Omental fat pad (tissue), 3 donors: ENCODE measurements at regions not wholly inside any gene's neighbourhood (a gene's known extent, or its start where the extent isn't known, plus 50 kb on each side); places are given as distances from the start of the nearest gene placed in this dataset.

Experiments used
- ATAC-seq: fragments of 150-250 bp; one replicate; pipeline ENCODE4 v1.9.1; 2016; ENCODE audit warnings: mild to moderate bottlenecking, moderate library complexity; ENCODE audit not compliant: low FRiP score
- DNase-seq: peaks from one replicate; pipeline ENCODE4 v3.0.0-alpha.2; 2019; ENCODE audit warnings: low spot score
- TF ChIP-seq, protein P1 (sequence below), 3 donors: fragments of 450-650 bp; IDR thresholded peaks; one replicate each; pipeline ENCODE4 v1.5.1; 2016 to 2017; ENCODE audit warnings: antibody characterized with exemption in 3 of 3, mild to moderate bottlenecking in 3 of 3, moderate library complexity in 2 of 3

GRCh38 chr11:23021287-23021863, 161.1 kb upstream of the CCDC179 start:
- TF ChIP-seq, protein P1, sequence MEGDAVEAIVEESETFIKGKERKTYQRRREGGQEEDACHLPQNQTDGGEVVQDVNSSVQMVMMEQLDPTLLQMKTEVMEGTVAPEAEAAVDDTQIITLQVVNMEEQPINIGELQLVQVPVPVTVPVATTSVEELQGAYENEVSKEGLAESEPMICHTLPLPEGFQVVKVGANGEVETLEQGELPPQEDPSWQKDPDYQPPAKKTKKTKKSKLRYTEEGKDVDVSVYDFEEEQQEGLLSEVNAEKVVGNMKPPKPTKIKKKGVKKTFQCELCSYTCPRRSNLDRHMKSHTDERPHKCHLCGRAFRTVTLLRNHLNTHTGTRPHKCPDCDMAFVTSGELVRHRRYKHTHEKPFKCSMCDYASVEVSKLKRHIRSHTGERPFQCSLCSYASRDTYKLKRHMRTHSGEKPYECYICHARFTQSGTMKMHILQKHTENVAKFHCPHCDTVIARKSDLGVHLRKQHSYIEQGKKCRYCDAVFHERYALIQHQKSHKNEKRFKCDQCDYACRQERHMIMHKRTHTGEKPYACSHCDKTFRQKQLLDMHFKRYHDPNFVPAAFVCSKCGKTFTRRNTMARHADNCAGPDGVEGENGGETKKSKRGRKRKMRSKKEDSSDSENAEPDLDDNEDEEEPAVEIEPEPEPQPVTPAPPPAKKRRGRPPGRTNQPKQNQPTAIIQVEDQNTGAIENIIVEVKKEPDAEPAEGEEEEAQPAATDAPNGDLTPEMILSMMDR (IDR thresholded peaks at IDR 0.05), result no peak
- DNase-seq (no peak), ATAC-seq (no peak)

DNA sequence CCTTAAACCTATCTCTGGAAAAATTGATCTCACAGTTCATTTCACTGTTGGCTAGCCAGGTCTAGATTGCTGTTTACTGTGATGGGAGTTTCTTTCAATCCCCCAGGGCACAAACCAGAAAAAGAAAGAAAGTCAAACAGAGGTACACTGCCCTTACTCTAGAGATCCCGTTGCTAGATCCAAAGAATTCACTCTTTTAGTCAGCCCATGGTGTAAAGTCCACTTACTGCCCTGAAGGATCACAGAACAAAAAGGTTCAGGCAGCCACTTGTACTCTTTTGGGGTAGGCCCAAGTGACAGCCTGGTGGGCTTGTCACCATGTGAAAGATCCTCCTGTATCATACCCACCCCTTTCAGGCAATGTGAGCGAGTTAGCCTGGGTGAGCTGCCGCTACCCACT, 162.6 kb upstream of the CCDC179 start:
- ATAC-seq (no peak), DNase-seq (no peak)
- TF ChIP-seq, protein P1 (IDR thresholded peaks at IDR 0.05), result no peak

- TF ChIP-seq, protein P1 (IDR thresholded peaks at IDR 0.05), result no peak
- no peak for ATAC-seq
- no peak for DNase-seq
Measured at GRCh38 chr11:23023319-23023718, 163.0 kb upstream of the CCDC179 start.

DNA sequence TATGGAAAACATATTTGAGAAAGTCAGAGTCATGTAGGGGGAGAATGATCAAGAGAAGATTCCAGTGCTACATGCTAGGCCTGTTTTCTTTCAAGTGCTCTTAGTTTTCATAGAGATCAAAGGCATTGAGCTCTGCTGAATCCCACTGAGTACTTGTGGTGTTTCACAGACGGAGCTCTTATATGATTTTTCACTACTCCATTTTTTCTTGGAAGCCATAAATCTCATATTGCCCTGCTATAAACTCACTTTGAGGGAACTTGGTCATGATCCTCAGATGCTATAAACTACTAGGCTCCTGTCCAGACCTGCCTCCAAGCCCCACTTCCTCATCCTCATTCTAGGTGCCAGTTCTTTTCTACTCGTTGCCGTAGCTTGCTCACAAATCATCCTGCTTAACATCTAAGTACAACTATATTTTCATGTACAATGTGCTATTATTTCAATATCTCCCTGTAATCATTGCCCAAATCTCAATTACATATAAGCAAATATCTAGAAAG, 180.8 kb upstream of the CCDC179 start:
- ATAC-seq (no peak), DNase-seq (no peak)
- TF ChIP-seq, protein P1 (IDR thresholded peaks at IDR 0.05), result no peak

DNA sequence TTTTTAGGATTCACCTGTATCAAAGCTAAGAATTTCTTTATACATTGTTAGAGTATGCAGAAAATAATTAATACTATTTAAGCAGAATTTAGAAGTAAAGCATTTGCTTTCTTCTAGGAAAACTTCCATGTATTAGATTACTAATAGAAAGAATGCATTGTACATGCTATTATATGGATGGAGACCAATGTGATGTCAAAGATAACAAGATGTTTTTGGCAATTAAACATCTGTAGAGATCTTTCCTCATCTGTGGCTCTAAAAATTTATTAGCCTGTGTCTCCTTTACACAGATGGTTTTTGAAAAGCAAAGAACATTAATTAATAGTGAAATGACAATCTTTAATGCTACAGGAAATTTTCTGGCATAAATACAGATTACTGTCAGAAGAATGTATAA, 198.4 kb upstream of the CCDC179 start:
- DNase-seq (no peak), ATAC-seq (no peak)
- TF ChIP-seq, protein P1 (IDR thresholded peaks at IDR 0.05), result no peak

GRCh38 chr11:23063276-23063675, 203.0 kb upstream of the CCDC179 start:
- ATAC-seq, result no peak
- TF ChIP-seq, protein P1 (IDR thresholded peaks at IDR 0.05), result no peak
- DNase-seq, result no peak

GRCh38 chr11:23078289-23078971, 218.2 kb upstream of the CCDC179 start:
- DNase-seq, result no peak
- no peak for ATAC-seq
- TF ChIP-seq, protein P1 (IDR thresholded peaks at IDR 0.05), result no peak
